ENCODE measurements at regions not wholly inside any gene's neighbourhood (a gene's known extent, or its start where the extent isn't known, plus 50 kb on each side); places are given as distances from the start of the nearest gene placed in this dataset.
"Not testable (repeated sequence)": the region's sequence is repeated elsewhere in the genome, so short reads cannot be mapped to it uniquely, and the experiment has no call there.

- DNase-seq (ENCODE audit: low read depth, low spot score), result no peak
- no peak overlapping the region for H3K4me3 ChIP-seq (ENCODE audit: low read length)
Measured at GRCh38 chr5:75869891-75870290, 152.7 kb upstream of the POC5 start.

- DNase-seq (ENCODE audit: low read depth, low spot score), result no peak
- H3K4me3 ChIP-seq (ENCODE audit: low read length), result no peak overlapping the region
Measured at GRCh38 chr5:75862872-75863271, 145.6 kb upstream of the POC5 start.

DNA sequence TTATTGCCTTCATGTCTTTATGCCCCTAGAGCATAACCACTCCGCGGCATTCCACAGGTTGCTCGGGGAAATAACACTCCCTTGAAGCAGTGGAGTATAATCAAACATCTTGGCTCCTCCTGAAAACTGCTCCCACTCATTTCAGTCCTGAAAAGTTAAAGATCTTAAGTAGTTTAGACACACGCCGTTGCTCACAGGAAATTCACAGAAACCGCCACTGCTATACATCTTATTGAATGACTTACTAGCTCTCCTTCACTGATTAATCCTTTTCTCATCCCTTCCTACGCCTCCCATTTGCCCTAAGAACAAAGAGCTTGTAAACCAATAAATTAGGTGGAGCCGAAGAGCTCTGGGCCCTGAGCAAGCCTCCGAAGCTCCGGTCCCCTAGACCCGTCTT lies 142.4 kb upstream of the POC5 start:
- not testable (repeated sequence) for DNase-seq (ENCODE audit: low read depth, low spot score); H3K4me3 ChIP-seq (ENCODE audit: low read length)

DNA sequence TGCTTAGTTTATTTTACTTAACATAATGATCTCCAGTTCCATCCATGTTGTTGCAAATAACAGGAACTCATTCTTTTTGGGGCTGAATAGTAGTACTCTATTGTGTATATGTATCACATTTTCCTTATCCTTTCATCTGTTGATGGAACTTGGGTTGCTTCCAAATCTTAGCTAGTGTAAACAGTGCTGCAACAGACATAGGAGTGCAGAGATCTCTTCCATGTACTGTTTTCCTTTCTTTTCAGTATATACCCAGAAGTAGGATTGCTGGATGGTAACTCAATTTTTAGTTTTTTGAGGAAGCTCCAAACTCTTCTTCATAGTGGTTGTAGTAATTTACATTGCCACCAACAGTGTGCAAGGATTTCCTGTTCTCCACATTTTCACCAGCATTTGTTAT lies 138.8 kb upstream of the POC5 start:
- no peak overlapping the region for H3K4me3 ChIP-seq (ENCODE audit: low read length)
- DNase-seq (ENCODE audit: low read depth, low spot score), result no peak

- DNase-seq (ENCODE audit: low read depth, low spot score), result no peak
- no peak overlapping the region for H3K4me3 ChIP-seq (ENCODE audit: low read length)
Measured at GRCh38 chr5:75848077-75848476, 130.8 kb upstream of the POC5 start.

DNA sequence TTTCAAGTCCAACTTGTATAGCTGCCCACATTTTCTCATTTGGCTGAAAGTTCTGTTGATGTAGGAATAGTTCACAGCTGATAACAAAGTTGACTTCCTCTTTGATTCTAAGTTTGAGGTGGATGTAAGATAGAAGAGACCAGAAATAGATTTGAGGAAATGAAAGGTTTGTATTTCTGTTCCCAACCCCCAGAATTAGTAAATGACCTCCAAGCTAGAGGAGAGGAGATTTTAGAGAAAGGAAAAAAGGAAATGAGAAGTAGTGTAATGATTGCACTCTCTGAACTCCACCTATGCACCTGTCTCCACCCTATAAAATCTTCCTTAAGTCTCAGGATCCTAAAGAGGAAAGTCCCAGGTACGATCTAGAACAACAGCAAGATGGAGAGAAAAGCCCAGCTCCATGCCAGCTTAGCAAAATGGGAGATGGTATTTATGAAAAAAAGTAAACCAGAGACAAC lies 130.4 kb upstream of the POC5 start:
- no peak for DNase-seq (ENCODE audit: low read depth, low spot score)
- no peak overlapping the region for H3K4me3 ChIP-seq (ENCODE audit: low read length)

GRCh38 chr5:75844301-75844700 lies 127.1 kb upstream of the POC5 start:
- DNase-seq (ENCODE audit: low read depth, low spot score), result no peak
- H3K4me3 ChIP-seq (ENCODE audit: low read length), result no peak overlapping the region

DNA sequence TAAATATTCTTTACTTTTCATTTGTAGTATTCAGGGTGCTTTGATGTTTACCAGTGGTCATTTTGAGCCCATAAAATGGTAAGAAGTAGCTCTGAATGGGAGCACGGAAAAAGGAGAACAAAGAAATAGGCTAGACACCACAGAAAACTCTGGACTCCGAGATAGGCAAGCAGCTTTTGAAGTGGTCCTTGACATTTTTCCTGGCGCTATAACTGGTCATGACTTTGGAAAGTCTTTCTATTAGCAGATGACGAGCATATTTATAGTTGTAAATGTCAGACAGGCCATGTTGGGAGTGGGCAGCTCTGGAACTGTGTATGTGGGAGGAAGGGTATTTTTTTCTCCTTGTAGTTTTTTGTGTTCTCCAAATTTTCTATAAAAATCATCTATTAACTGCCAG lies 126.1 kb upstream of the POC5 start:
- H3K4me3 ChIP-seq (ENCODE audit: low read length), result no peak overlapping the region

GRCh38 chr5:75839547-75839946 lies 122.3 kb upstream of the POC5 start:
- H3K4me3 ChIP-seq (ENCODE audit: low read length), result no peak overlapping the region

More for the DNA sequence above, 126.1 kb upstream of the POC5 start:
- DNase-seq (ENCODE audit: low read depth, low spot score), result no peak

GRCh38 chr5:75837258-75837841 lies 120.1 kb upstream of the POC5 start:
- no peak overlapping the region for H3K4me3 ChIP-seq (ENCODE audit: low read length)
- no peak for DNase-seq (ENCODE audit: low read depth, low spot score)

More at GRCh38 chr5:75839547-75839946, 122.3 kb upstream of the POC5 start:
- DNase-seq (ENCODE audit: low read depth, low spot score), result no peak

DNA sequence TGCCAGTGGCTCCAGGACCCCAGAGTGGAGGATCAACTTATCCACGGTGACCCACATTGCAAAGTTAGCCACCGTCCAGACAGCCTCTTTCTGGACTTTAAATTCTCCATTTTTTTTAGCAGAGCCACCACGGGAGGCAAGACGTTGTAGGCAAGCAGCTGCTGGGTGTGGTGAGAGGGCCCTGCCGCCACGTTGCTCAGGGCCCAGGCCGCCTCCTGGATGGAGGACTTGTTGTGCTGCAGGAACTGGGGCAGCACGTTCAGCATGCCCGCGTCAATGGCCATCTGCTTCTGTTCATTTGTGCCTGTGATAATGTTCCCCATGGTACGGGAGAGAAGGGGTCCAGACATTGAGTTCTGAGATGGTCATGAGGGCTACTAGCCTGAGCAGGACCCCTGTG lies 114.3 kb upstream of the POC5 start:
- DNase-seq (ENCODE audit: low read depth, low spot score), result no peak
- no peak overlapping the region for H3K4me3 ChIP-seq (ENCODE audit: low read length)

DNA sequence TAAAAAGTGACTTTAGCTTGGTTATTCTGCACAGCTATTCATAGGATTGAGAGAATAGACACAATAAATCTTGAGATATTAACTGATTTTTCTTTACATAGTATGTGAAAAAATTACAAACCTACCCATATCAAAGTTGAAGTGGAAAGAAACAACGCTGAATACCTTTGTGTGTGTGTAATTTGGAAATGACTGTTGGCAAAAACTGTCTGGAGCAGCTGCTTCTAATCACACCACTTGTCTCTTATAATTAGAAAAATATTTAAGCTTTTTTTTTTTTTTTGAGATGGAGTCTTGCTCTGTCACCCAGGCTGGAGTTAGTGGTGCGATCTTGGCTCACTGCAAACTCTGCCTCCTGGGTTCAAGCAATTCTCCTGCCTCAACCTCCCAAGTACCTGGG lies 110.8 kb upstream of the POC5 start:
- DNase-seq (ENCODE audit: low read depth, low spot score), result no peak

DNA sequence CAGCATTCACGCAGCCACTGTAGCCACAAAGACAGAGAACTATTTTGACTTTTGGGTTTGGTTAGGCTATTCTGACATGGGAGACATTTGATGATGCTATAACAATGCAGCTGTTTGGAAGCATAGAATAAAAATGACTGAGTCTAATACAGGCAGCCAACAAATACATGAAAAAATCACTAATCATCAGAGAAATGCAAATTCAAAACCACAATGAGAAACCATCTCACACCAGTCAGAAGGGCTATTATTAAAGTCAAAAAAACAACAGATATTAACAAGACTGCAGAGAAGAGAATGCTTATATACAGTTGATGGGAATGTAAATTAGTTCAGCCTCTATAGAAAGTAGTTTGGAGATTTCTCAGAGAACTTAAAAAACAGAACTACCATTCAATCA lies 107.1 kb upstream of the POC5 start:
- no peak overlapping the region for H3K4me3 ChIP-seq (ENCODE audit: low read length)
- DNase-seq (ENCODE audit: low read depth, low spot score), result no peak

More for the DNA sequence above, 110.8 kb upstream of the POC5 start:
- H3K4me3 ChIP-seq (ENCODE audit: low read length), result no peak overlapping the region

DNA sequence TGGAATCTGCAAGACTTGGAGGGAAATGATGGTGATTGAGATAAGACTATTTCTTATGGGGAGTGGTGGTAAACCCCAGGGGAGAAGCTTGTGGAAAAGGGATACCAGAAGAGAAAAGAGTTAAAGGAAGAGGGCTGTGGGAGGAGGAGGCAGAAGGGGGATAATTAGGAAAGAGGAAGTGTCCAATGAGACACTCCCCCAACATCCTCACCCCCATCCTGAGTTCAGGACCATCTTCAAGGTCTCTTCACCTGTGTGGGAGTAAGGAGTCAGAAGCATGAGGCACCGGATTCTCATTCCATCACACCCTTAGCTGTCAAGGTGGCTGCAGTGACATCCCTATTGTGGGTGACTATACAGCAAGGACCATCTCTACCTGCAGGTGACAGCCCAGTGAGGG lies 106.6 kb upstream of the POC5 start:
- no peak for DNase-seq (ENCODE audit: low read depth, low spot score)
- H3K4me3 ChIP-seq (ENCODE audit: low read length), result no peak overlapping the region

- DNase-seq (ENCODE audit: low read depth, low spot score), result no peak
- H3K4me3 ChIP-seq (ENCODE audit: low read length), result no peak overlapping the region
Measured at GRCh38 chr5:75818661-75819060, 101.4 kb upstream of the POC5 start.

- DNase-seq (ENCODE audit: low read depth, low spot score); H3K4me3 ChIP-seq (ENCODE audit: low read length): not testable (repeated sequence)
Measured at GRCh38 chr5:75799695-75800094, 82.5 kb upstream of the POC5 start.

DNA sequence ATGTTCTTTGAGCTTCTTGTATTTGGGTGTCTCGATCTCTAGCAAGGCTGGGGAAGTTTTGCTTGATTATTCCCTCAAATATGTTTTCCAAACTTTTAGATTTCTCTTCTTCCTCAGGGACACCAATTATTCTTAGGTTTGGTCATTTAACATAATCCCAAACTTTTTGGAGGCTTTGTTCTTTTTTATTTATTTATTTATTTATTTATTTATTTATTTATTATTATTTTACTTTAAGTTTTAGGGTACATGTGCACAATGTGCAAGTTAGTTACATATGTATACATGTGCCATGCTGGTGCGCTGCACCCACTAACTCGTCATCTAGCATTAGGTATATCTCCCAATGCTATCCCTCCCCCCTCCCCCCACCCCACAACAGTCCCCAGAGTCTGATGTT lies 52.1 kb upstream of the POC5 start:
- H3K4me3 ChIP-seq (ENCODE audit: low read length); DNase-seq (ENCODE audit: low read depth, low spot score): not testable (repeated sequence)

All from Jurkat, Clone E6-1 (cell line).